HG03575 (cell line): ENCODE measurements at regions not wholly inside any gene's neighbourhood (a gene's known extent, or its start where the extent isn't known, plus 50 kb on each side); places are given as distances from the start of the nearest gene placed in this dataset.
"Not testable (repeated sequence)": the region's sequence is repeated elsewhere in the genome, so short reads cannot be mapped to it uniquely, and the experiment has no call there.

Experiments used
- ATAC-seq: cut with Tn5 transposase; IDR thresholded peaks from one replicate; pipeline ENCODE4 v1.9.1; 2021; ENCODE audit not compliant: unreplicated experiment, insufficient number of reproducible peaks, low FRiP score; ENCODE audit errors: extremely low read depth

DNA sequence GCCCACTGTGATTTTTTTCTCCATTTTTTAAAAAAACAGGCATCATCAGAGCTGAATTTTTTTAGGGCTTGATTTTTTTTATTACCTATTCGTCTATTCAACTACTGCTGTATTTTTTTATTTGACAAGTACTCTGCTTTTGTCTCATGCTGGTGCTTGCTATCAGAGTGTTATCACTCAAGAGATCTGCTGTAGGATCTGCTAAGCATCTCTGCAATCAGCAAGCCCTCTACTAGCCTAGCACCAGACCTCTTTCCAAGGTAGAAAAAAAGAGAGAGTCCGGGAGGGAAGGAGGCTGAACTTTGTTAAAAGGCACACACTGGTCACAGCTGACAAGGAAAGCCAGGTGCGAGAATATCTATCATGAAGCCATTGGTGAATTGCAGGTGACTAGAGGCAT is 413.8 kb upstream of the CCNH start:
- no peak for ATAC-seq

DNA sequence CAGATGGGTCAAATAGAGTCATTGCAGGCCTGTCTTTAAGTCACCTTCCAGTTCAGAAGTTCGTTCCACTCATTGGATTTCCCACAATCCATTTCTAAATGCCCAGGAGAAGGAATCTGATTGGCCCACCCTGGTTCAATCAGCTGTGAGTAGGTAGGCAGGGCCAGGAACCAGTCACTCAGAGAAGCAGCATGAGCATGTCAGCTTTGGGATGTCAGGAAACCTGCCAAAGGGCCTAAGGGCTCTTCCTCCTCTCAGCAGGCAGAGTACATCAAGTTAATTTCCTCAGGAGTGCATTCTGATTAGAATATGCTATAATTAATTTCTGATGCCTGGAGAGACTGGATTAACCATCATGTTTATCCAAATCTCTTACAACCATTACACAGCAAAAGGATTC is 412.9 kb upstream of the CCNH start:
- ATAC-seq = no peak

DNA sequence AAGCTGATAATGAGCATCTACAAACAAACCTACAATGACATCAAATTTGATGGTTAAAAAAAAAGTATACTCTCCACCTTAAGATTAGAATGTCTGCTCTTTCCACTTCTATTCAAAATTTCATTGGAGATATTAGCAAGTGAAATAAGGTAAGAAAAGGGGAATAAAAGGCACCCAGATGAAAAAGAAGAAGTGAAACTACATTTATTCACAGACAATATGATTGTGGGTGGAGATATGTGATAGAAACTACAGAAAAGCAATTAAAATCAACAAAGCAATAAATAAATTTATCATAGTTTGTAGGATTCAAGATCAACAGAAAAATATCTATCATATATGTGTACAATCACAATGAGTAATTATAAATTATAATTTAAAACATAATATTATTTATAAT is 395.1 kb upstream of the CCNH start:
- ATAC-seq = no peak

DNA sequence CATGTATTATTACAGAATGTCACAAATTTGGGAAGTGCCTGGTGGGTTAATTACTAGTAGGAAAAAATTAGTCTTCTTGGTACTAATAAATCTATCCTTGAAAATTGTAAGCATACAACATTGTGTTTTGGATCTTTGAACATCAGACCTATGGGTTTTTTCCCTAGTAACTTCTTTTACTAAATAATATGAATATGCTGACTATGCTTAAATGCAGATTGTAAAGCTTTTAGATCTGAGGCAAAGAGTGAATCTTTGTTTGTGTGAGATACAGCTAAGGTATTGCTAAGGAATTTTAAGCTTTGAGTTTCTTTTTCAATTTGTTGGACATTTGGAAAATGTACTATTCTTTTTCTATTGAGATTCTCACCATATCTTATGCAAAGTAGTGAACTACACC is 390.6 kb upstream of the CCNH start:
- ATAC-seq = no peak

DNA sequence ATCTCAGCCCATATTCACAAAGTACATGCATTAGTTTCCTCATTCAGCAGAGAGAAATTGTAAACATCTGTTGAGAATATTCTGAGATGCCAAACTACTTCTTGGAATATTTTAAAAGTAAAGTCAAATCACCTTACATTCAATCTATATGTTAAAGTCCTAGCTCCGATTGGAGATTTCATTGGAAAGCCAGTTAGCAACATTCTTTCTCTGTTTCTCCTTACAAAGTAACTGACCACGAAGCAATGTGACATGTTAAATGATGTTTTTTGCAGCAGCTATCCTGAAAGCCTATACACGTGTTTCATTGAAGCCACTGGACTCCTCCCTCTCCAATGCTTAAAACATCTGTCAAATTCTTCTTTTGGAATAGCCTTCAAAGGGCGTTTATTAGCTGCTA is 379.1 kb upstream of the CCNH start:
- ATAC-seq = no peak

DNA sequence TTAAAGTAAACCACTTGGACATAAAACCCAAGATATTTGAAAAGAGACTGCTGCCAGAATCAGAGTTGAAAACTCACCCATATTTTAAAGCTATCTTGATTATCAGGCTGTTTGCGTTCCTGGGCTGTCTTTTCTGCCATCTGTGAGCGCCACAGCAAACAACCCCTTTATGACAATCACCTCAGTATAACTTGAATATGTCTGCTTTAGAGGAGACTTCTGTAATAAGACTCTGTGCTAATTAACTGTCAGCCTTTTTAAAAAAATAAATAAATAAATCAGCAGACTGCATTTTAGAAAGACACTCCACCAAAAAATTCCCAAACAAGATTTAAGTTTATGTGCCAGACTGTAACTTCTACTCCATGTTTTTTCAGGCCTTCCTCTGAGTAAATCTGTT is 375.7 kb upstream of the CCNH start:
- ATAC-seq = no peak

DNA sequence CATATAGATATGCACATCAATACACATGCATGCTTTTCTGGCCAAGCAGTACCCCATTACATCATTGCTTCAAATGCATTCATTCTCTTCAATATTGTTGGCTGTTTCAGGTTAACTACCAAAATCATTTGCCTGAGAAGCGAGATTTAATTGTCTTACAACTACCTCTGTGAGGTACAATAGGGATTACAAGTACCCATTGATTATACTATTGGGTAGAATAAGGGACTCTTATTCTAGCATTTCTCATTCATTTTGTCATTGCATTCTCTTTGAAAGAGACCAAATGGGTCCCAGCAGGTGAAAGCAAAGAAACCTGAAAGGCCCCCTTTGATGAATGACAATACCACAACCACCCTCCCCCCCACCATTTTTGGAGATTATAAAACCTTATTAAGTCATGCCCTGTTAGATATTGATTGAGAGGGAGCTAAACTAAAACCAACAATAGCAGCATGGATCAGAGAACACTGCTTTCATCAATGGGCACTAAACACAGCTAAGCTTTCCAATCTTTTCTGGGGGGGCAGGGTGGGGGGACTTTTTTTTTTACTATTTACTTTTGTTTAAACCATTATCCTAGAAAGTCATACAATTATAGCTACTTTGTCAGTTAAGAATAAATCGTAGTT is 375.0 kb upstream of the CCNH start:
- ATAC-seq = no peak

DNA sequence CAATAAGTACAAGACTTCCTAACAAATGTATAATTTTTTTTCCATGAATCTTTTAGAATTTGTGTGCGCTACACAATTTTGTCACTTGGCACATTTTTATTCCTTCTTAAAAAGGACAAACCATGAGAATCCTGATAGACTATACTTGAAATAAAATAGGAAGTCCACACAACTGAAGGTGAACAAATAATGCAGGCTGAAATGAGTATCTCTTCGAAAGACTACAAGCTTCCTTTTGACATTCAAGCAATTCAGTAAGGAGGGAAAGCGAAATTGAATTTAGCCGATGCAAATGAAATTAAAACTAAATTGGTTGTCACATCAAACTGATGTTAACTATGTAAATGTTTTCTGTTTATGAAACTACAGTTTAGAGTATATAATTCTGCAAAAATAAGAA is 374.4 kb upstream of the CCNH start:
- ATAC-seq = no peak

DNA sequence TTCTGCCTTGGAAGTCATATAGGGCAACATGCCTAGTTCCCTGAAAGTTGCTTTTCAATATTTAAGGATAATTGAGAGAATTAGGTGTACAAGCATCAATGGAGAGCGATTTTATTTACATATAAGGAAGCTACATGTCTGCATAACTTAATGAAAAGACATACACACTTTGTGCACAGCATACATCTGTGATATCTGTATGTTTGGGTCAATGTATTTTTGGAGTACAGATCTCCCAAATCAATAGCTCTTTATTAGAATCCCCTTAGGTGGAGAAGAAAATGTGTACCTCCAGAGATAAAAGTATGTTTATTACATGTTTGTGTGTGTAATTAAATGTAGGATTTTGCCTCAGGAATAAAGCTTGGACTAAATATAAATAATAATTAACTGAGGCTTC is 373.7 kb upstream of the CCNH start:
- ATAC-seq = no peak

DNA sequence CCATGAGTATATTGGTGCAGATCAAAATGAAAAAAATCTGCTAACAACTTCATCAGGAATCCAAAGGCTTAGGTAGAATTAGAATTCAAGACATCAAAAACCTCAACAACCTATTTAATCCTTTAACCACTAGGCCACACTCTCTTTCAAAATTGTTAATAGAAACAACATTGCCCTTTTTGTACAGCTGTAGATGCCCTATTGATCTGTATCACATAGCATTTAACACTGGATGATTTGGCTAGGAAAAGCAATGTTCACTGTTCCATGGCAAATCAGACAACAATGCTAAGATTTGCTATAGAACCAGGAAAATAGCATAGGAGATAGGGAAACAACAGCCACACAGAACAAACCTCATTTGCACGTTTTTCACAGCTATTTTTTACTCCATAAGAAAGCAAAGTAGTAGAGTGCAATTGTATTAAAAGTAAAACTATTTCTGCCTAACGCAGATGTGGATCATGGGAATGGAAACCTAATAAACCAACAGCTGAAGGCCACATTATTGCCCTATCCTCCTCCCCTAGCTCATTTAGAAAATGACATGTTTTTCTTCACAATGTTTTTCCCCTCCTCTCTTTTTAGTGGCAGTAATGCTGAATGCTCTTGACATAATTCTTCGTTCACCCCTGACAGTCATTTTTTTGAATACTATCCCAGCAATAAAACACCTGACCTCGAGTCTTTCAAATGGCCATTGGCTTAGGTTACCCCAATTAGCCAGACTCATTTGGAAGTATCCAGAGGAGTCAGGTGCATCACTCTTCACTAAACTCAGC is 373.0 kb upstream of the CCNH start:
- no peak for ATAC-seq

DNA sequence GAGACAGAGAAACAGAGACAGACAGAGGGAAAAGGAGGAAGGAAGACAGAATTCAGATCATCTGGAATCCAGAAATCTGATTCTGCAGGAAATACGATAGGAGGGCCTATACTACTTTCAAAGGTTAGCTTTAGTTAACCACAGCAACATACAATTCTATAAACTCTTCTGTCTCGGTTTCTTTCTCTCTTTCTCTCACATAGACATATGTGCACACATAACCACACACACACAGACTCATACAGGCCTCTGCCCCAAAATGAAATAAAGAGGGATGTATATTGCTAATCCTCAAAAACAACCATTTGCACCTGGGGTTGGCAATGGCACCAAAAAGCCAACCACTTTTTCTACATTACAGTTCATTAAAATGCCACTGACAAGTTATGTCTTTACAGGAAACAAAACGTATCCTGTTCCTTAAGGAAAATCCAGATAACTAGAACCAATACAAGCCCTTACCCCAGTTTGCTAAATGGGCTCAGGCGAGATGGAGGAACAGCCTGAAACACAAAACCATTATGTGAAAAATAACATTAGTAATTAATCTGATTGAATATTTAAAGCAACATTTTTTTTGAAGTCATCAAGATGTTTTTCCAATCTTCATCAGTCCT is 372.3 kb upstream of the CCNH start:
- ATAC-seq = no peak

DNA sequence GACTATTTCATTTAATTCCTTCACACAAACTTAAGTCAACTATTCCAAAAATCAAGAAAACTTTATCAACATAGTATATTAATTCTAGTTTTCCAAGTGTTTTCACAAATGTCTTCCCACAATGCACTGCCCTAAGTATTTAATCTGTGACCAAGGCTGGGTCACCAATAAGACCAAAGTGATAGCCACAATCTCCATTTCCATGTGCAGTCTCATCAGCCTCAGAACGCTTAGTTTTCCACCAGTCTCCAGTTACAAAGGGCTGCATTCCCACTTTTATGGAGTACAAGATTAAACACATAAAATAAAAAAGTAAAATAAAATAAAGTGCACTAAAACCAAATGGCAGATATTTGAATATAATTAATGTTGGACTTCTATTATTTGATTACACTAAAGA is 371.6 kb upstream of the CCNH start:
- ATAC-seq = no peak

DNA sequence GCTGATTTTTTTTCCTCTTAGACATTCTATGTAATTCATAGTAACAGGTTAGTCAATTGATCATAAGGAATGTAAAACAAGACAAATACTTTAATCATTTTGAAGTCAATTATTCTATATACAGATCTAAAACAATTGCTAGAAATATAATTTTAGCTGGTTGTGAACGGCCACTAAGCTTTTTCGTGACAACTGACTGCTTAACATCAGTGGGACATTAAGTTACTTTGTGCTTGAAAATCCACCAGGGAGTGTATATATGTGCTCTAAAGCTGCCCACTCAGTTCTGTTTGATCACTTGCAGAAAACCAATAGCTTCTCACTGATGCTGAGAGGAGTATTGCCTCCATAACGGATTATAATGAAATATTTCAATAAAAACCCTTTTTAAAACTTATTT is 370.2 kb upstream of the CCNH start:
- no peak for ATAC-seq

DNA sequence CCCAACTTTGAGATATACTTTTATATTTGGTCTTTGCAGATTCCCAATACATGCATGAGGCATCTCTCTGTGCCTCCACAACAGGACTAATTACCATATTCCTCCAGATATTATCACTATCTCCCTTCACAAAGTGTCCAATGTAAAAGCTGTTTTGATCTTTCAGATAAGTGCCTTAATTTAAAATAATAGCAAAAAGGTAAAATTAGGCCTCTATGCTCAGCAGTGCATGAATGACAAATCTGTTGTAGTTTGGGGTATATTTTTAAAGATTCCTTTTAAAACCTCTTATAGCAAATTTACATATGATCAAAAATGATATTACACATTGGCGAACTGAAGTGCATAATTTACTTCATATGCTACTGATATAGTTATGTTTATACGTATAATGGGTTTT is 369.2 kb upstream of the CCNH start:
- ATAC-seq = no peak

DNA sequence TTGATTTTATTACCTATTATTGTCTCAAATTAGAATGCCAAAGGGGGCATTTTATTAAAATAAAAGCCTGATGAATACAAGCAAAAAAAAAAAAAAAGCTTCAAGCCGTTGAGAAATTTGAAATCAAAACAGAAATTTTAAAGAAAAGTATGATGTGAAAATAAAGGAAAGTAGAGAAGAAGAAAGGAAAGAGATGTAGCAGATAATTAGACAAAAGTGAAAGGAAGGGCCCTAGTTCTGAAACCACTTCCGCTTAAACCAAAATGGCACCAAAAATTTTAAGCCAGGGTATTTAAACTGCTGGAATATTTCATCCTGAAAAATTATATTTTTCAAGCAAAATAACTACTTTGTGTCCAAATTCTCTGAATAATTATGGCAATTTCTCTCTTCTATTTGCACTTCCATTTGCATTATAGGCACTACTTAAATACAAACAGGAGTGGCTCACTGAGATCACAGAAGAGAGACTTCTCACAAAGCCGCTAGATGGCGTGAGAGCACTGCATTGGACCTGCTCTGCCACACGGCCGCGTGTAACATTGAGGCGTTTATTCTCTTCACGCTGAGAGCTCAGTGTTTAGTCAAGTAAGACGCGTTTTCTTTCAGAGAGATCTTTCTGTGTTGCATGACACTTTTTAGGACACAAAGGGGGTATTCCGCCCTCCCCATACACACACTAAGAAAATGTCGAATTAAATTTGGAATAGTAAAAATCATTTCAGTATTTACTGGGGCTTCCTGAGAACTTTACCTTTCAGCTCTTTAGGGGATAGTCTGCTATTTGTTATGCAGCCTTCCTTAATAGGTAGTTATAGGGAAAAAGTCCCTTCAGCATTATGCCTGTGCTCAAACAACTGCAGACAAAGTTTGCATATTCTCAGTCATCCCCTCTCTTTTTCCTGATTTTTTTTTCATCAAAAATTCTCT is 368.4 kb upstream of the CCNH start:
- ATAC-seq = peak; percentile 91

DNA sequence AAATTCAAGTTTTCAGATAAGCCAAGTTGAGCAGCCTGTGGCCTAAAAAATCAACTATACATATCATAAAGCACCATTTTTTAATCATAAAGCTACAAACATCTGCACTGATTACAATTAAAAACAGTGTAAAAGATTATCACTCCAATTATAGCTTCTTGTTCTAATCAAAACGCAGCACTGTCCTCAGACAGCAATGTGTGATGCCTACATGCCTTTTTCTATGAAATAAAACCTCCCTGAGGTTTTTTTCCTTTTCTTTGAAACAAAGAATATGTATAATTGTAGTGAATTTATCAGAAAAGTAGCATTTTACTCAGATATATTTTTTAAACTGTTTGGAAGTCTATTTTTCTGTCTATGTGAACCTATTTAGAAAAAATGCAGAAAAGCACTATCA is 366.1 kb upstream of the CCNH start:
- no peak for ATAC-seq

DNA sequence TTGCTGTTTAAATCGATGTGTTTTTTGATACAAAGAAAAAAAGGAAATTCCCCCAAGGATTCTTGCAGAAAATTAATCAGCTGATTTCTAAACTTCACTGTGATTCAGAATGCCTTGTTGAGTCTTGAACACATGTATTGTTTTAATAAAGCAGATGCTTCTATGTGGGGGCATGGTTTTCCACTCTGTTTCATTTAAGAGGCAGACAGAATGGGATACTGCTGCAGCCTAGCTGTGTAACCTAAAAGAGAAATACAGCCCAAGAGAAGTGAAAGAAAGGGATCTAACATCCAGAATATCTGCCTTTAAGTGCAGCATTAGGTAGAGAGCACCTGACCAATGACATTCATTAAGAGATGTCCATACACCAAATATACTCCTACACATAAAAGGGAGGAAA is 365.1 kb upstream of the CCNH start:
- no peak for ATAC-seq

DNA sequence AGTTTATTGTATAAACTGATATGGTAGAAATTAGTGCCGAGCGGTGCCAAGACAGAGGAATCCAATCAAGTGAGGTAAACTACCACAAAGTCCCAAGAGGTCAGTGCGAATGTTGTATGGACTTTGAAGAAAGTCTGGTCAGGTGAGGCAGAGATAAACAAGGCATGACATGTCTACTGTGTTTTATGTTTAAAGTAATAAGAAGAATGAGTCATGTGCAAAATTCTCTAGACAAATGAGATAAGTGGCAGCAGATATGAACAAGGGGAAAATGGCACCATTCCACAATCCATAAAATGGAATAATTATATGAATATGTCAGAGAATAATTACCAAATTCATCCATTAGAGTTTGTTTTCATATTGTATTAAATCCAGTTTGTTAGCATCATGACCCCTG is 364.1 kb upstream of the CCNH start:
- ATAC-seq = no peak

DNA sequence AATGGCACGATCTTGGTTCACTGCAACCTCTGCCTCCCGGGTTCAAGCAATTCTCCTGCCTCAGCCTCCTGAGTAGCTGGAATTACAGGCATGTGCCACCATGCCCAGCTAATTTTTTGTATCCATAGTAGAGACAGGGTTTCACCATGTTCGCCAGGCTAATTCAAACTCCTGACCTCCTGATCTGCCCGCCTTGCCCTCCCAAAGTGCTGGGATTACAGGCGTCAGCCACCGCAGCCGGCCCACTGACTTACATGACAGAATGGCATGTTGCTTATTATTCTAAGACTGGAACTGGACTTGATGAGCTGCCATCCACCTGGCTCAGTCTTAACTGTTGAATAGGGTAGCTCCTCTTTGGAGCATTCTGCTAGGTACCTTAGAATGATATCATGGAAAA is 363.6 kb upstream of the CCNH start:
- not testable (repeated sequence) for ATAC-seq

DNA sequence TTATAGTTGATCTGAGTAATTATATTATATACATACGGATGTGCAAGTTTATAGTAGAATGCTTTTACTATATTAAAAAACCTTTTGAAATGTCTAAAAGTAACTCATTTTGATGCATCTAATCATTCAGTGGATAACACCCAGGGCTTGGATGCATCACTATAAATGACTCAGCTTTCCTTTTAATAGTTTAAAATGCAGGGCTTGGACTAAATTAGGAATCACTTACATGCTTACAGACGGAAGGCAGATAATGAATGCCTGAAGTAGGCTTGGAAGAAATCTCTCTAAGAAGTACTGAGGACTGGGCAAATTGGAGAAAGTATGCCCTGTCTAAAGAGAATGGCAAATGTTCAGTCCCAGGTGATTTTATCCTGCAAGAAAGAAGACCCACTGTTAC is 362.5 kb upstream of the CCNH start:
- no peak for ATAC-seq
